Fibroblast of lung (primary cell): ENCODE measurements at regions not wholly inside any gene's neighbourhood (a gene's known extent, or its start where the extent isn't known, plus 50 kb on each side); places are given as distances from the start of the nearest gene placed in this dataset.

ENCODE experiments used
- EZH2 ChIP-seq: IDR thresholded peaks from 2 replicates; pipeline ENCODE4 v1.5.1; 2012; ENCODE audit warnings: low read length, control low read depth, mild to moderate bottlenecking; ENCODE audit errors: missing control alignments
- TF ChIP-seq, protein P1 (sequence below), 2 donors: IDR thresholded peaks in 1 of 2; conservative IDR thresholded peaks in 1 of 2; 1 replicate in 1 of 2; 2 replicates in 1 of 2; pipeline ENCODE4 v1.5.1; 2011 to 2012; ENCODE audit warnings: low read length in 2 of 2, control low read depth in 1 of 2, inconsistent platforms in 1 of 2, low read depth in 1 of 2, mild to moderate bottlenecking in 1 of 2

DNA sequence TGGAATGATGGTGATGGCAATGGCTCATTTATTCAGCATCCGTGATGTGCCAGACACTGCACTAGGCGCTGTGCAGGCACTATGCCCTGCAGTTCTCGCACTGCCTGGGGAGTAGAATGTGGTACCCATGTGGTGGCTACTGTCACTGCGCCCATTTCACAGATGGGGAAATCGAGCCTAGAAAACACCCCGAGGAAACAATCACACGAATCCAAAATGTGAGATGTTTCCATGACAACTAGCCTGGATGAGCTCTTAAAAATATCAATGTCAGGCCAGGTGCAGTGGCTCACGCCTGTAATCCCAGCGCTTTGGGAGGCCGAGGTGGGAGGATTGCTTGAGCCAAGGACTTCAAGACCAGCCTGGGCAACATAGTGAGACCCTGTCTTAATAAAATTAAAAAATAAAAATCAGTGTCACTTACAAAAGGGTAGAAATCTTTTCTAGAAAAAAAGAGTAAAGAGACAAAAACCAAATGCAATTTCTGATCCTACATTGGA lies 57.9 kb upstream of the TNRC6A start:
- TF ChIP-seq, protein P1, sequence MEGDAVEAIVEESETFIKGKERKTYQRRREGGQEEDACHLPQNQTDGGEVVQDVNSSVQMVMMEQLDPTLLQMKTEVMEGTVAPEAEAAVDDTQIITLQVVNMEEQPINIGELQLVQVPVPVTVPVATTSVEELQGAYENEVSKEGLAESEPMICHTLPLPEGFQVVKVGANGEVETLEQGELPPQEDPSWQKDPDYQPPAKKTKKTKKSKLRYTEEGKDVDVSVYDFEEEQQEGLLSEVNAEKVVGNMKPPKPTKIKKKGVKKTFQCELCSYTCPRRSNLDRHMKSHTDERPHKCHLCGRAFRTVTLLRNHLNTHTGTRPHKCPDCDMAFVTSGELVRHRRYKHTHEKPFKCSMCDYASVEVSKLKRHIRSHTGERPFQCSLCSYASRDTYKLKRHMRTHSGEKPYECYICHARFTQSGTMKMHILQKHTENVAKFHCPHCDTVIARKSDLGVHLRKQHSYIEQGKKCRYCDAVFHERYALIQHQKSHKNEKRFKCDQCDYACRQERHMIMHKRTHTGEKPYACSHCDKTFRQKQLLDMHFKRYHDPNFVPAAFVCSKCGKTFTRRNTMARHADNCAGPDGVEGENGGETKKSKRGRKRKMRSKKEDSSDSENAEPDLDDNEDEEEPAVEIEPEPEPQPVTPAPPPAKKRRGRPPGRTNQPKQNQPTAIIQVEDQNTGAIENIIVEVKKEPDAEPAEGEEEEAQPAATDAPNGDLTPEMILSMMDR (conservative IDR thresholded peaks at IDR 0.05 in 1 of 2, IDR thresholded peaks at IDR 0.05 in 1 of 2; ENCODE audit: low read depth in 1 of 2, low read length in 2 of 2), result no peak
- no peak for TF ChIP-seq EZH2
